ENCODE measurements at regions not wholly inside any gene's neighbourhood (a gene's known extent, or its start where the extent isn't known, plus 50 kb on each side); places are given as distances from the start of the nearest gene placed in this dataset.

GRCh38 chr17:55645361-55645760 lies 77.3 kb downstream of the TMEM100 start (continued):
- TF ChIP-seq MAX (IDR thresholded peaks at IDR 0.05; ENCODE audit: low read depth) (no peak), MXI1 (IDR thresholded peaks at IDR 0.05; ENCODE audit: low read depth, low read length) (no peak), IRF3 (IDR thresholded peaks at IDR 0.05; ENCODE audit: low read depth, low read length) (no peak), FOXM1 (IDR thresholded peaks at IDR 0.05; ENCODE audit: low read depth) (no peak), POLR2AphosphoS5 (IDR thresholded peaks at IDR 0.05; ENCODE audit: low read depth, low read length) (no peak)

GRCh38 chr17:55644346-55644745 lies 78.3 kb downstream of the TMEM100 start:
- Histone ChIP-seq H4K20me1 (ENCODE audit: insufficient read depth) (no peaks in the 10 kb centered on the region), H3K9me2 (no peaks in the 10 kb centered on the region)
- 40% methylated on average over 5 of the region's 5 CpGs for WGBS (ENCODE audit: low lambda C conversion rate)

More at GRCh38 chr17:55644346-55644745, 78.3 kb downstream of the TMEM100 start:
- H3K9me3 ChIP-seq = no peaks in the 10 kb centered on the region
- no peak for DNase-seq
- no peaks in the 10 kb centered on the region for H3F3A ChIP-seq (replicated peaks; ENCODE audit: insufficient read depth)
- TF ChIP-seq MAX (IDR thresholded peaks at IDR 0.05; ENCODE audit: low read depth) (no peak), FOXM1 (IDR thresholded peaks at IDR 0.05; ENCODE audit: low read depth) (no peak), RCOR1 (IDR thresholded peaks at IDR 0.05; ENCODE audit: low read length) (no peak), RFX5 (IDR thresholded peaks at IDR 0.05; ENCODE audit: low read length) (no peak), GATA2 (CRISPR knock-in tag; IDR thresholded peaks at IDR 0.05) (no peak), TCF12 (IDR thresholded peaks at IDR 0.05) (no peak), CTCF (IDR thresholded peaks at IDR 0.05) (no peak), NRF1 (IDR thresholded peaks at IDR 0.05; ENCODE audit: low read depth, low read length) (no peak), EZH2phosphoT487 (IDR thresholded peaks at IDR 0.05; ENCODE audit: borderline replicate concordance, low read depth) (no peak), FOXJ3 (CRISPR knock-in tag; IDR thresholded peaks at IDR 0.05) (no peak), TEAD4 (IDR thresholded peaks at IDR 0.05; ENCODE audit: borderline replicate concordance, insufficient read depth) (no peak), ZBTB33 (IDR thresholded peaks at IDR 0.05; ENCODE audit: borderline replicate concordance, low read depth) (no peak), RXRA (IDR thresholded peaks at IDR 0.05; ENCODE audit: borderline replicate concordance, low read depth) (no peak), REST (IDR thresholded peaks at IDR 0.05; ENCODE audit: low read depth, low read length) (no peak)
- no peak overlapping the region for H3K9ac ChIP-seq
- ChIA-PET CTCF (interaction anchor here (0.8 to 6.0 kb wide), 2 partner anchors 13 to 114 kb away, joined by 3 to 96 read pairs; no protein-coding TSS in a partner anchor), POLR2A (no interaction called here)
- no peaks in the 10 kb centered on the region for H3K79me2 ChIP-seq (ENCODE audit: insufficient read depth)
- H3K27me3 ChIP-seq (ENCODE audit: insufficient read depth) = no peaks in the 10 kb centered on the region; the same call in 1 of the 2 replicates
- no peak overlapping the region for H3K4me3 ChIP-seq (ENCODE audit: low read depth in 2 of 2, low read length in 1 of 2)
- H3K4me1 ChIP-seq (ENCODE audit: control insufficient read depth in 1 of 2, insufficient read depth in 2 of 2, low read depth in 1 of 2, low read length in 1 of 2) = peaks cover 0 to 5% of the 10 kb centered on the region in 2 experiments; a peak in 1 of 4 replicates
- no peak overlapping the region for H3K4me2 ChIP-seq
- no peaks in the 10 kb centered on the region for H3K36me3 ChIP-seq (replicated peaks in 1 of 2; ENCODE audit: control insufficient read depth in 1 of 2, insufficient read depth in 2 of 2, low read length in 1 of 2)
- no peak overlapping the region for H3K27ac ChIP-seq (ENCODE audit: low read depth in 2 of 2, low read length in 1 of 2)
- H2AFZ ChIP-seq (ENCODE audit: low read depth) = no peak overlapping the region
